BLaER1 treated with 17β-estradiol and CSF1 and Interleukin-3, amounts not matched to agents 10 nM and 100 nM (cell line): ENCODE measurements at regions not wholly inside any gene's neighbourhood (a gene's known extent, or its start where the extent isn't known, plus 50 kb on each side); places are given as distances from the start of the nearest gene placed in this dataset.

ENCODE experiments used
- H3K27ac ChIP-seq, 11 experiments: shearing (Covaris generic); formaldehyde crosslinking; 2 replicates each; pipeline ENCODE4 v1.8.1; 2022
- H3K27me3 ChIP-seq, 11 experiments: shearing (Covaris generic); formaldehyde crosslinking; 2 replicates each; pipeline ENCODE4 v1.8.1; 2022
- H3K36me3 ChIP-seq, 11 experiments: shearing (Covaris generic); formaldehyde crosslinking; 2 replicates each; pipeline ENCODE4 v1.8.1; 2022
- H3K4me1 ChIP-seq, 10 experiments: shearing (Covaris generic); formaldehyde crosslinking; 2 replicates each; pipeline ENCODE4 v1.8.1; 2022
- H3K4me2 ChIP-seq, 11 experiments: shearing (Covaris generic); formaldehyde crosslinking; 2 replicates each; pipeline ENCODE4 v1.8.1; 2022
- H3K4me3 ChIP-seq, 10 experiments: shearing (Covaris generic); formaldehyde crosslinking; 2 replicates each; pipeline ENCODE4 v1.8.1; 2022
- H3K9ac ChIP-seq, 11 experiments: shearing (Covaris generic); formaldehyde crosslinking; 2 replicates each; pipeline ENCODE4 v1.8.1; 2022
- H3K9me3 ChIP-seq, 11 experiments: shearing (Covaris generic); formaldehyde crosslinking; replicated peaks in 1 of 11; 2 replicates each; pipeline ENCODE4 v1.8.1; 2022
- H4K20me1 ChIP-seq, 11 experiments: shearing (Covaris generic); formaldehyde crosslinking; 2 replicates each; pipeline ENCODE4 v1.8.1; 2022
- Cebpa-rat ChIP-seq, 11 experiments: shearing (Covaris generic); IDR thresholded peaks; 2 replicates each; pipeline ENCODE4 v1.8.1; 2022

- TF ChIP-seq Cebpa-rat (IDR thresholded peaks at IDR 0.05), result no peak
- no peak overlapping the region for H3K27ac ChIP-seq
Measured at GRCh38 chr4:32475710-32476109, 1755.5 kb downstream of the PCDH7 start.

GRCh38 chr4:32477518-32477917, 1757.3 kb downstream of the PCDH7 start:
- no peaks in the 10 kb centered on the region for H3K36me3 ChIP-seq
- H3K4me1 ChIP-seq, result no peaks in the 10 kb centered on the region
- TF ChIP-seq Cebpa-rat (IDR thresholded peaks at IDR 0.05), result no peak
- no peaks in the 10 kb centered on the region for H3K27me3 ChIP-seq
- no peak overlapping the region for H3K9ac ChIP-seq
- no peak overlapping the region for H3K4me2 ChIP-seq
- no peak overlapping the region for H3K27ac ChIP-seq
- H3K9me3 ChIP-seq, result no peaks in the 10 kb centered on the region
- no peaks in the 10 kb centered on the region for H4K20me1 ChIP-seq
- H3K4me3 ChIP-seq, result no peak overlapping the region

More at GRCh38 chr4:32475710-32476109, 1755.5 kb downstream of the PCDH7 start:
- no peaks in the 10 kb centered on the region for H3K27me3 ChIP-seq
- H3K9me3 ChIP-seq, result no peaks in the 10 kb centered on the region
- H3K36me3 ChIP-seq, result no peaks in the 10 kb centered on the region
- no peaks in the 10 kb centered on the region for H4K20me1 ChIP-seq
- H3K4me1 ChIP-seq, result no peaks in the 10 kb centered on the region
- no peak overlapping the region for H3K4me3 ChIP-seq
- no peak overlapping the region for H3K4me2 ChIP-seq
- no peak overlapping the region for H3K9ac ChIP-seq

- Histone ChIP-seq H3K27me3 (no peaks in the 10 kb centered on the region), H3K4me2 (peak overlapping the region in 2 of 11 experiments; percentile 33 to 48; a peak in 3 of 22 replicates), H3K9ac (no peak overlapping the region), H3K9me3 (no peaks in the 10 kb centered on the region), H3K4me3 (no peak overlapping the region), H3K36me3 (no peaks in the 10 kb centered on the region), H3K4me1 (peaks cover 0 to 6% (median 0%) of the 10 kb centered on the region in 10 experiments; a peak in 3 of 20 replicates), H3K27ac (no peak overlapping the region), H4K20me1 (no peaks in the 10 kb centered on the region)
- no peak for TF ChIP-seq Cebpa-rat (IDR thresholded peaks at IDR 0.05)
Measured at GRCh38 chr4:32485956-32486355, 1765.8 kb downstream of the PCDH7 start.

GRCh38 chr4:32488690-32489089, 1768.5 kb downstream of the PCDH7 start:
- Histone ChIP-seq H3K36me3 (no peaks in the 10 kb centered on the region), H4K20me1 (no peaks in the 10 kb centered on the region), H3K9me3 (no peaks in the 10 kb centered on the region), H3K27me3 (no peaks in the 10 kb centered on the region), H3K27ac (no peak overlapping the region), H3K9ac (no peak overlapping the region), H3K4me2 (no peak overlapping the region), H3K4me3 (no peak overlapping the region), H3K4me1 (peaks cover 0 to 6% (median 0%) of the 10 kb centered on the region in 10 experiments; a peak in 3 of 20 replicates)
- no peak for TF ChIP-seq Cebpa-rat (IDR thresholded peaks at IDR 0.05)

GRCh38 chr4:32499171-32499570, 1779.0 kb downstream of the PCDH7 start:
- no peaks in the 10 kb centered on the region; a peak in 1 of 22 replicates for H3K9me3 ChIP-seq
- no peaks in the 10 kb centered on the region for H4K20me1 ChIP-seq
- H3K27me3 ChIP-seq, result no peaks in the 10 kb centered on the region
- no peaks in the 10 kb centered on the region for H3K36me3 ChIP-seq
- TF ChIP-seq Cebpa-rat (IDR thresholded peaks at IDR 0.05), result no peak
- H3K4me2 ChIP-seq, result no peak overlapping the region
- no peak overlapping the region for H3K4me3 ChIP-seq
- H3K27ac ChIP-seq, result no peak overlapping the region
- H3K9ac ChIP-seq, result no peak overlapping the region
- H3K4me1 ChIP-seq, result no peaks in the 10 kb centered on the region

- no peak overlapping the region for H3K4me2 ChIP-seq
- H3K4me1 ChIP-seq, result no peaks in the 10 kb centered on the region
- H3K36me3 ChIP-seq, result no peaks in the 10 kb centered on the region
- H3K27me3 ChIP-seq, result no peaks in the 10 kb centered on the region
- no peaks in the 10 kb centered on the region; a peak in 1 of 22 replicates for H3K9me3 ChIP-seq
- no peaks in the 10 kb centered on the region for H4K20me1 ChIP-seq
- no peak overlapping the region for H3K27ac ChIP-seq
- no peak for TF ChIP-seq Cebpa-rat (IDR thresholded peaks at IDR 0.05)
- H3K4me3 ChIP-seq, result no peak overlapping the region
- no peak overlapping the region for H3K9ac ChIP-seq
Measured at GRCh38 chr4:32503241-32503640, 1783.1 kb downstream of the PCDH7 start.

- no peak for TF ChIP-seq Cebpa-rat (IDR thresholded peaks at IDR 0.05)
- no peaks in the 10 kb centered on the region for H3K9me3 ChIP-seq
Measured at GRCh38 chr4:32506067-32506466, 1785.9 kb downstream of the PCDH7 start.

GRCh38 chr4:32519060-32519459, 1798.9 kb downstream of the PCDH7 start:
- H3K27me3 ChIP-seq, result no peaks in the 10 kb centered on the region
- peak overlapping the region in 4 of 11 experiments; percentile 20 to 55 (median 35); a peak in 7 of 22 replicates for H3K9ac ChIP-seq
- no peaks in the 10 kb centered on the region for H4K20me1 ChIP-seq
- TF ChIP-seq Cebpa-rat (IDR thresholded peaks at IDR 0.05), result no peak
- H3K4me1 ChIP-seq, result peaks cover 5 to 11% (median 7%) of the 10 kb centered on the region in 10 experiments; a peak in 17 of 20 replicates
- no peaks in the 10 kb centered on the region for H3K36me3 ChIP-seq
- H3K9me3 ChIP-seq, result peaks cover 0 to 12% (median 5%) of the 10 kb centered on the region in 11 experiments; a peak in 5 of 22 replicates
- H3K4me3 ChIP-seq, result peak overlapping the region in 1 of 10 experiments; percentile 19; a peak in 2 of 20 replicates
- peak overlapping the region in 5 of 11 experiments; percentile 4 to 38 (median 27); a peak in 5 of 22 replicates for H3K27ac ChIP-seq
- H3K4me2 ChIP-seq, result peak overlapping the region; percentile 39 to 73 (median 59)

More at GRCh38 chr4:32506067-32506466, 1785.9 kb downstream of the PCDH7 start:
- Histone ChIP-seq H3K27me3 (no peaks in the 10 kb centered on the region), H3K4me2 (no peak overlapping the region), H3K27ac (no peak overlapping the region), H3K4me1 (no peaks in the 10 kb centered on the region), H4K20me1 (no peaks in the 10 kb centered on the region), H3K36me3 (no peaks in the 10 kb centered on the region), H3K9ac (no peak overlapping the region), H3K4me3 (no peak overlapping the region)

- Histone ChIP-seq H4K20me1 (no peaks in the 10 kb centered on the region), H3K4me3 (no peak overlapping the region), H3K9ac (no peak overlapping the region), H3K36me3 (no peaks in the 10 kb centered on the region), H3K4me1 (no peaks in the 10 kb centered on the region; a peak in 1 of 20 replicates), H3K27me3 (no peaks in the 10 kb centered on the region), H3K9me3 (peaks cover 0 to 16% (median 5%) of the 10 kb centered on the region in 11 experiments; a peak in 6 of 22 replicates), H3K27ac (no peak overlapping the region), H3K4me2 (no peak overlapping the region)
- no peak for TF ChIP-seq Cebpa-rat (IDR thresholded peaks at IDR 0.05)
Measured at GRCh38 chr4:32525420-32525819, 1805.3 kb downstream of the PCDH7 start.

GRCh38 chr4:32544846-32545245, 1824.7 kb downstream of the PCDH7 start:
- Histone ChIP-seq H3K9ac (no peak overlapping the region), H3K27ac (no peak overlapping the region), H3K9me3 (peaks cover 0 to 4% (median 0%) of the 10 kb centered on the region in 11 experiments; a peak in 1 of 22 replicates), H3K4me1 (peaks cover 0 to 24% (median 0%) of the 10 kb centered on the region in 10 experiments; a peak in 7 of 20 replicates), H3K4me3 (no peak overlapping the region), H3K4me2 (no peak overlapping the region), H3K27me3 (no peaks in the 10 kb centered on the region), H4K20me1 (no peaks in the 10 kb centered on the region), H3K36me3 (no peaks in the 10 kb centered on the region)
- no peak for TF ChIP-seq Cebpa-rat (IDR thresholded peaks at IDR 0.05)
